GM23338 (cell line): ENCODE measurements at regions not wholly inside any gene's neighbourhood (a gene's known extent, or its start where the extent isn't known, plus 50 kb on each side); places are given as distances from the start of the nearest gene placed in this dataset.

Source experiments
- CTCF ChIP-seq, 2 experiments: fragments of 200-600 bp in 1 of 2; sonication (generic) in 1 of 2; conservative IDR thresholded peaks; 2 replicates each; pipeline versions ENCODE4 v1.5.1 to v1.6.1; 2016 to 2017; ENCODE audit warnings: antibody characterized with exemption in 2 of 2, low read depth in 2 of 2, mild to moderate bottlenecking in 2 of 2, moderate library complexity in 1 of 2
- POLR2AphosphoS5 ChIP-seq: IDR thresholded peaks from 2 replicates; pipeline ENCODE4 v1.6.1; 2016; ENCODE audit warnings: antibody characterized with exemption, low read depth
- REST ChIP-seq: IDR thresholded peaks from one replicate; pipeline ENCODE4 v1.6.1; 2018; ENCODE audit warnings: antibody characterized with exemption; ENCODE audit not compliant: unreplicated experiment

- TF ChIP-seq REST: no peak
- TF ChIP-seq CTCF (conservative IDR thresholded peaks at IDR 0.05; ENCODE audit: low read depth in 2 of 2): no peak
- no peak for TF ChIP-seq POLR2AphosphoS5
These were observed 837.9 kb downstream of the OTOL1 start for GRCh38 chr3:162334537-162334936.
